PFSK-1 (cell line): ENCODE measurements at regions not wholly inside any gene's neighbourhood (a gene's known extent, or its start where the extent isn't known, plus 50 kb on each side); places are given as distances from the start of the nearest gene placed in this dataset.

Experiments used
- FOXP2 ChIP-seq: optimal IDR thresholded peaks from 2 replicates; pipeline ENCODE3; 2011; ENCODE audit warnings: borderline replicate concordance, control low read depth, inconsistent platforms; ENCODE audit not compliant: insufficient read depth; ENCODE audit errors: extremely low read length, extremely low read depth
- POLR2AphosphoS5 ChIP-seq: IDR thresholded peaks from 2 replicates; pipeline ENCODE4 v1.6.1; 2012; ENCODE audit warnings: low read depth, mild to moderate bottlenecking, control low read depth, low read length, moderate library complexity
- SIN3A ChIP-seq: IDR thresholded peaks from 2 replicates; pipeline ENCODE4 v1.6.1; 2012; ENCODE audit warnings: mild to moderate bottlenecking, low read length, moderate library complexity, borderline replicate concordance; ENCODE audit not compliant: insufficient read depth
- TAF1 ChIP-seq: IDR thresholded peaks from 2 replicates; pipeline ENCODE4 v1.6.1; 2012; ENCODE audit warnings: low read length, control low read depth, borderline replicate concordance; ENCODE audit not compliant: insufficient read depth
- TF ChIP-seq, protein P1 (sequence below), 2 experiments: IDR thresholded peaks; 2 replicates each; pipeline versions ENCODE4 v1.6.1 to v1.8.0; 2011 to 2012; ENCODE audit warnings: low read depth in 2 of 2, low read length in 2 of 2, control low read depth in 1 of 2, inconsistent platforms in 1 of 2, mild to moderate bottlenecking in 1 of 2, moderate library complexity in 1 of 2; ENCODE audit not compliant: insufficient read depth in 1 of 2

DNA sequence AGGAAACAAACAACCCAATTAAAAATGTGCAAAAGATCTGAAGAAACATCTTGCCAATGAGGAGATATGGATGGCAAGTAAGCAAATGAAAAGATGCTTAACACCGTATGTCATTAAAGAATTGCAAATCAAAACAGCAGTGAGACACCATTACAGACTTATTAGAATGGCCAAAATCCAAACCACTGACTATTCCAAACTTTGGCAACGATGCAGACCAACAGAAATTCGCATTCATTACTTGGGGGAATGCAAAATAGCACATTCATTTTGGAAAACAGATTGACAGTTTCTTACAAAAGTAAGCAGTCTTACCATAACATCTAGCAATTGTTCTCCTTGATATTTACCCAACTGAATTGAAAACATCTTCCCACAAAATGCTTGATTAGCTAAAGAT is 1118.7 kb downstream of the SUCLG1 start:
- TF ChIP-seq TAF1 (no peak), SIN3A (no peak), FOXP2 (no peak), POLR2AphosphoS5 (no peak)
- TF ChIP-seq, protein P1, sequence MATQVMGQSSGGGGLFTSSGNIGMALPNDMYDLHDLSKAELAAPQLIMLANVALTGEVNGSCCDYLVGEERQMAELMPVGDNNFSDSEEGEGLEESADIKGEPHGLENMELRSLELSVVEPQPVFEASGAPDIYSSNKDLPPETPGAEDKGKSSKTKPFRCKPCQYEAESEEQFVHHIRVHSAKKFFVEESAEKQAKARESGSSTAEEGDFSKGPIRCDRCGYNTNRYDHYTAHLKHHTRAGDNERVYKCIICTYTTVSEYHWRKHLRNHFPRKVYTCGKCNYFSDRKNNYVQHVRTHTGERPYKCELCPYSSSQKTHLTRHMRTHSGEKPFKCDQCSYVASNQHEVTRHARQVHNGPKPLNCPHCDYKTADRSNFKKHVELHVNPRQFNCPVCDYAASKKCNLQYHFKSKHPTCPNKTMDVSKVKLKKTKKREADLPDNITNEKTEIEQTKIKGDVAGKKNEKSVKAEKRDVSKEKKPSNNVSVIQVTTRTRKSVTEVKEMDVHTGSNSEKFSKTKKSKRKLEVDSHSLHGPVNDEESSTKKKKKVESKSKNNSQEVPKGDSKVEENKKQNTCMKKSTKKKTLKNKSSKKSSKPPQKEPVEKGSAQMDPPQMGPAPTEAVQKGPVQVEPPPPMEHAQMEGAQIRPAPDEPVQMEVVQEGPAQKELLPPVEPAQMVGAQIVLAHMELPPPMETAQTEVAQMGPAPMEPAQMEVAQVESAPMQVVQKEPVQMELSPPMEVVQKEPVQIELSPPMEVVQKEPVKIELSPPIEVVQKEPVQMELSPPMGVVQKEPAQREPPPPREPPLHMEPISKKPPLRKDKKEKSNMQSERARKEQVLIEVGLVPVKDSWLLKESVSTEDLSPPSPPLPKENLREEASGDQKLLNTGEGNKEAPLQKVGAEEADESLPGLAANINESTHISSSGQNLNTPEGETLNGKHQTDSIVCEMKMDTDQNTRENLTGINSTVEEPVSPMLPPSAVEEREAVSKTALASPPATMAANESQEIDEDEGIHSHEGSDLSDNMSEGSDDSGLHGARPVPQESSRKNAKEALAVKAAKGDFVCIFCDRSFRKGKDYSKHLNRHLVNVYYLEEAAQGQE (IDR thresholded peaks at IDR 0.05; ENCODE audit: insufficient read depth in 1 of 2, low read depth in 2 of 2, low read length in 2 of 2), result no peak

DNA sequence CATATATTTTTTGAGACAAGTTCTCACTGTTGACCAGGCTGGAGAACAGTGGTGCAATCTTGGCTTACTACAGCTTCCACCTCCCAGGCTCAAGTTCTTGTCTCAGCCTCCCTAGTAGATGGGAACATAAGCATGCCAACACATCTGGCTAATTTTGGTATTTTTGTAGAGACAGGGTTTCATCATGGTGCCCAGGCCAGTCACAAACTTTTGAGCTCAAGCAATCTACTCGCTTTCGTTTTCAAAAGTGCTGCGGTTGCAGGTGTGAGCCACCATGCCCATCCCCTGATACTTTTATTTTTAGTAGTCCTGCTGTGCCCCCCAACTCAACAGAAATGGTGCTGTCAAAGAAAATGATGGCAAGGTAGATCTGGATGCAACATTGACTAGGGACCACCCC is 1127.3 kb downstream of the SUCLG1 start:
- TF ChIP-seq TAF1 (no peak), POLR2AphosphoS5 (no peak), FOXP2 (no peak), SIN3A (no peak)
- TF ChIP-seq, protein P1 (IDR thresholded peaks at IDR 0.05; ENCODE audit: insufficient read depth in 1 of 2, low read depth in 2 of 2, low read length in 2 of 2), result no peak

DNA sequence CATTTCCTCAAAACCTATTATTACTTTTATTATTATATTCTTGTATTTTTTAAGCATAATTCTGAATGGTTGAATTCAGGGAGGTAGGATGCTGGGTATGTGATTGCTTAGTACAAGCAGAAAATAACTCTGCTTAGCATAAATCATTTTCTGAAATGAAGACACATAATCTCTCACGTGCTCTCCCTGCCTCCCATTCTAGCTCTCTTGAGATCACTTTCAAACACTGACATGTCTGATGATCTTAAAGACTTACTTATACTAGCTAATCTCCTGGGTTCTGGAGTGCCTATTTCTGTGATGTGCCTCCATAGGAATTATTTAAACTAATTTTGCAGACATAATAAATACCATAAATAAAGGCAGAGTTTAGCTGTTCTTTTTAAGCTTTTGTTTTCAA is 1136.0 kb downstream of the SUCLG1 start:
- TF ChIP-seq FOXP2 (no peak), TAF1 (no peak), SIN3A (no peak), POLR2AphosphoS5 (no peak)
- TF ChIP-seq, protein P1 (IDR thresholded peaks at IDR 0.05; ENCODE audit: insufficient read depth in 1 of 2, low read depth in 2 of 2, low read length in 2 of 2), result no peak

DNA sequence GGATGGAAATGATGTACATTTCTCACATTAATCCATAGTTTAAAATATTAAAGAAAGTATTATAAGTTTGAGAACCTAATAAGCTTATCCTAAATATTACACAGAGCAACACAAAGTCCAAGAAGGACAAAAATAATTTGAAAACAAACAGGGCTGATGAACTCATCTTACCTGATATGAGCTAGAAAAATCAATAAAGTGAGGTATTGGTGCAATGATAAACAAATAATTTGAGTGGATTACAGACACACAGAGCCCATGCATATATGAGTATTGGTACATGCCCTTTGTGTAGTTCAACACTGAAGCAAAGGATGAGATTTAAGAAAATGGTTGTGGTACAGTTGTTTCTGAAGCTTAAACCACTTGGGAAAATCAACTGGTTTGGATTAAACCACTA is 1139.0 kb downstream of the SUCLG1 start:
- no peak for TF ChIP-seq SIN3A
- no peak for TF ChIP-seq FOXP2
- TF ChIP-seq, protein P1 (IDR thresholded peaks at IDR 0.05; ENCODE audit: insufficient read depth in 1 of 2, low read depth in 2 of 2, low read length in 2 of 2), result no peak
- no peak for TF ChIP-seq POLR2AphosphoS5
- no peak for TF ChIP-seq TAF1

DNA sequence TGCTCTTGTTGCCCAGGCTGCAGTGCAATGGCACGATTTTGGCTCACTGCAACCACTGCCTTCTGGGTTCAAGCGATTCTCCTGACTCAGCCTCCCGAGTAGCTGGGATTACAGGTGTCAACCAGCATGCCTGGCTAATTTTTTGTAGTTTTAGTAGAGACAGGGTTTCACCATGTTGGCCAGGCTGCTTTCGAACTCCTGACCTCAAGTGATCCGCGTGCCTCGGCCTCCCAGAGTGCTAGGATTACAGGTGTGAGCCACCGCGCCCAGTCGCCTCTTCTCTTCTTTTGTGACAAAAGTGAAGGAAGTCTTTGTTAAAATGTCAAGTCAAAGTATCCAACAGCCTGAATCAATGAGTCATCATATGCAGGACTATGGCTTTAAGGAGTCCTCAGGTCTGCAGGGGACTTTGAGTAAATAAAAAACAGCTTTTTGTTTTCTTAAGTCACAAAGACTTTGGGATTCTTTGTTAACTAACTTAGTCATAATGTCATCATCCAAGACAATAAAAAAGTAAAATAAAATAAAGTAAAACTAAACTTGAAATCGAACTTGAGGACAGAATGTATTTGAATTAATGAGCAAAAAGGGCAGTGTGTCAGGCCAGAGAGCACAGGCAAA is 1153.2 kb downstream of the SUCLG1 start:
- no peak for TF ChIP-seq SIN3A
- TF ChIP-seq, protein P1 (IDR thresholded peaks at IDR 0.05; ENCODE audit: insufficient read depth in 1 of 2, low read depth in 2 of 2, low read length in 2 of 2), result no peak
